ENCODE measurements at regions not wholly inside any gene's neighbourhood (a gene's known extent, or its start where the extent isn't known, plus 50 kb on each side); places are given as distances from the start of the nearest gene placed in this dataset.
"Not testable (repeated sequence)": the region's sequence is repeated elsewhere in the genome, so short reads cannot be mapped to it uniquely, and the experiment has no call there.

DNA sequence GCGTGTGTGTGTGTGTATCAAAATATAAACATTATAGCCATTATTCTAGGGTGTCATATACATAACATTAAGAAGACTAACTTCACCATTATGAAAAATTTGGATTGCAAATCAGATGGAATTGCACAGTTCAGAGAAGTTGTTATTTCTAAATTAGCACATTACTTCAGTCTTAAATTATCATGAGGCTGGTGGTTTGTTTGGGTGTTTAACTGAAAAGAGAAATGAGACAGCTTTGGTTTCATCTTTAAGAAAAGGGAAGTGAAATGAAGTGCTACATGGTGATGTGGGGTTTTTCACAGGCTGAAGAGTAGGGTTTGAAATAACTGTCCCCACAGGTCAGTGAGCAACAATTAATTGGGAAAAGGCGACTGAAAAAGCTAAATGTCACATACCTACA is 161.2 kb upstream of the XIRP2 start:
- no peak for DNase-seq

DNA sequence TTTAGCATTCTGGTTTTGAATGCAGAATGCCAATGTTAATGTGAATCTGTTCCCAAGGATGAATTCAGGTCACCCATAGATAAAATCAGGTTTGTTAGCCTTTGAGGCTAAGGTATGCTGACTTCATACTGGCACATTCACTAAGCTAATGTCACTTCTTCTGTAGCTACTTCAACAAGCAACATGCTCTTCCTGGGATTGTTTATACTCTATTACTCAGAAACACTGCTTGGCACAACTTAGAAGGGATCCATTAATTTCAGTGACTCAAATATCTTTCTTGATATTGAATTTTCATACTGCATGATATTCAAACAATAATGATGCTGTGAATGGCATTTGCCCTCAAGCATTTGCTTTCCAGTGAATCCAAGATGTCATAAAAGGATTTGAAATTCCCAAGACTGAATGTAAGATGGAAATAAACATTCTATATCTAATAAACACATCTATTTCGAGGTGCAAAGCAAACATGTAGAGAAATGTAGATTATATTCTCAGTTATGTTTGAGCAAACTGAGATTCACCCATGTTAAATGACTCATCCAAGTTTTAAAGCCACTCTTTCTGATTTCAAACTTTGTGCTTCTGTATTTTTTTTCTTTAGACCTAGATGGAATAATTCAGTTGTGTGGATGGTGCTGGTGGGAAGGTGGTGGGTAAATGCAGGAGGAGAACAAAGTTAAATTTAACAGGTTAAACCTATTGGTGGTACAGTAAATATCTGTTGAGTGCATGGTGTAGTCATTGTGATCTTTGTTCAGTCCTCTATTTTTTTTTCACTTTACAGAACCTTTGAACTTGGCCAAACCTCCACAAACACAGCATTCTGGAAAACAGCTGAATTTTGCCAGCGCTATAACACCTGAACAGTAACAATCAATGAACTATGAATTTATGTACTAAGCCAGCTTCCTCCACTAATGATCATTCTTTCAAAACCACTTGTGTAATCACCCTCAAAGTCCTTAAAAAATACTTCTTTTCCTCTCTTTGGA is 162.1 kb upstream of the XIRP2 start:
- DNase-seq, result no peak

DNA sequence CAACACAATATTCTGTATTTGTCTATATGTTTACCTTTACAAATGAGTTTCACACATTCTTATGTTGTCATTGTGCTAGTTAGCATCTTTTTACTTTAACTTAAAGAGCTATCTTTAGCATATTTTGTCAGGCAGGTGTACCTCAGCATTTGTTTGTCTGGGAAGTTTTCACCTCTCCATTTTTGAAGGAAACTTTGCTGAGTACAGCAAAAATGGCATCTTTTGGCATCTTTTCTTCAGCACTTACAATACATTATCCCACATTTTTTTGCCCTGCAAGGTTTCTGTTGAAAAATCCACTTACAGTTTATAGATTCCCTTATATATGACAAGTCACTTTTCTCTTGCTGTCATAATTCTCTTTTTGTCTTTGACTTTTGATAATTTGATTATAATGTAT is 171.3 kb upstream of the XIRP2 start:
- no peak for DNase-seq

DNA sequence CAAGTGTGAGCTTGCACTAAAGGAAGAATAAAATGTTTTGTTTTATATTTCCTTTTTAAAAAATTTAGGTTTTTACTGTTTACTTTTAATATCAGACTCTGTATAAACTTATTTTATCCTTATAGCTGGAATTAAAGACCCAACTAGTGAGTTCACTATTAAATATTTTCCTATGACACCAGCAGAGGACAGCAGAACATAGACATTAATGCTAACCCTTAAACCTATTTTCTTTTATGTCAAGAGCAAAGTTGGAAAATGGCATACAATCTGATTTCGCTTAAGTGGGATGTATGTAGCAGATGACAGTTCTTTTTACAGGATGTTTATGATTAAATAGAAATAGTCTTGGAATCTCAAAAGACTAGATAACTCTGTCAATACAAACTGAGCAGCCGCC is 188.2 kb upstream of the XIRP2 start:
- DNase-seq, result peak; percentile 10

DNA sequence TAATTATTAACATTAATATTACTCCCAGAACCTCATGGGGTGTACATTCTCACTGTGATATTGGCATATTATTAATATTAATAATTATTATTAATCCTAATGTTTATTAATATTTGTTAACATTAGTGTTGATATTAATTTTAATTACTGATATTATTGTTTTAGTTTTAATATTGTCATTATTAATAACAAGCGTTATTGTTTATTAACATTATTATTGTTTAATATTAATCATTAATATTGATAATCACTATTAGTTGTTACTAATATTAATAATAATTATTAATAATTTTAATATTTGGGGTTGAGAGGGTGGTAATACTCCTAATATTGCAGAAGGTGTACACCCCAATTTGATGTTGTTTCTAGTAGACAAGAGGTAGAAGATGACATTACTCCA is 193.1 kb upstream of the XIRP2 start:
- DNase-seq, result no peak

DNA sequence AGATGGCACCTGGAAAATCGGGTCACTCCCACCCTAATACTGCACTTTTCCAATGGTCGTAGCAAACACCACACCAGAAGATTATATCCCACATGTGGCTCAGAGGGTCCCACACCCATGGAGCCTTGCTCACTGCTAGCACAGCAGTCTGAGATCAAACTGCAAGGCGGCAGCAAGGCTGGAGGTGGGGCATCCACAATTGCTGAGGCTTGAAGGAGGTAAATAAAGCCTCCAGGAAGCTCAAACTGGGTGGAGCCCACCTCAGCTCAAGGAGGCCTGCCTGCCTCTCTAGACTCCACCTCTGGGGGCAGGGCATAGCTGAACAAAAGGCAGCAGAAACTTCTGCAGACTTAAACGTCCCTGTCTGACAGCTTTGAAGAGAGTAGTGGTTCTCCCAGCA is 192.0 kb upstream of the SCN7A start:
- DNase-seq, result not testable (repeated sequence)

DNA sequence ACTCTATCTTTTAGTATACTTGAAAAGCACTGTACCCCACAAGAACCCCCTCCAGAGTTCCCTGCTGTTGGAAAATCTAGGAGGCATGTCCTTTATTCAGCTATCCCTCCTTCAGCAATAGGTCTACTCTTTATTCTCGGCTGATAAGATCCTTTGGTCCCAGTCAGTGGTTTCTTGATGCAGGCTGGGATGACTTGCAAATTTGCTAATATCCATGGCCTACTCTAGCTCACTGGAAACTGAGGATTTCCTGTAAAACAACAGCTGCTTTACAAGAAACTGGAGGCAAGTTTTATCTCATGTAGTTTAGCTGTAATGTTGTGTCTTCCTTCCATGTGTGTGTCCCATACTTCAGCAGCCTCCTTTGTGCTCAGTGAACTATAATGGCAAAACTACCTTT is 183.9 kb upstream of the SCN7A start:
- DNase-seq, result no peak

DNA sequence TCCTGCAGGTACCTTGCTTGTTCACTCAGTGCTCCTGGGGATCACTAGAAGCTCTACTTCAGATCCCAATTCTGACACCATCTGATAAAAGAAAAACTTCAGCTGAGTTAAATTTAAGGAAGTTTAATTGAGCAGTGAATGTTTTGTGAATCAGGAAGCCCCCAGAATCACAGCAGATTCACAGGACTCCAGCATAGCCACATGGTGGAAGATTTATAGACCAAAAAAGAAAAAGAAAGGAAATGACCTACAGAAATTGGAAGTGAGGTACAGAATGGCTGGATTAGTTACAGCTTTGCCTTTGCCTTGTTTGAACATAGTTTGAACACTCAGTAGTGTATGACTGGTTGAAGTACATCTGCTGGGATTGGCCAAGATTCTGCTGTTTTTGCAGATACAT is 182.7 kb upstream of the SCN7A start:
- DNase-seq, result no peak

DNA sequence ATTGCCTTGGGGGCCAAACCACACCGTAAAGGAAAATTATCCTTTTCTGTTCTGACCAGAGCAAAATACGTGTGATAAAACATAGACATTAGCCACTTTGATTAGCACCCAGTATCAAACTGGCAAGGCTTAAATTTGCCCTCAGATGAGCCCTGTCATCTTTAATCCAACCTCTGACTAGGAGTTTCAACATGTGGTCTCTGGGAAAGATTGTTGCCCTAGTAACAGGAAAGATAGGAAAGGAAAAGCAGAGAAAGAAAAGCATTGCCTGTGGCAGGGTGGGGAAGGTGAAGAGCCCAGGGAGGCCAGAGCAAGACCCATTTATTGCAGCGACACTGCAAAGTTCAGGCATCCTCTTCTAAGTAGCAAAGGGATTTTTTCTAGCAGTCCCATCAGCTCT is 181.5 kb upstream of the SCN7A start:
- DNase-seq, result no peak

DNA sequence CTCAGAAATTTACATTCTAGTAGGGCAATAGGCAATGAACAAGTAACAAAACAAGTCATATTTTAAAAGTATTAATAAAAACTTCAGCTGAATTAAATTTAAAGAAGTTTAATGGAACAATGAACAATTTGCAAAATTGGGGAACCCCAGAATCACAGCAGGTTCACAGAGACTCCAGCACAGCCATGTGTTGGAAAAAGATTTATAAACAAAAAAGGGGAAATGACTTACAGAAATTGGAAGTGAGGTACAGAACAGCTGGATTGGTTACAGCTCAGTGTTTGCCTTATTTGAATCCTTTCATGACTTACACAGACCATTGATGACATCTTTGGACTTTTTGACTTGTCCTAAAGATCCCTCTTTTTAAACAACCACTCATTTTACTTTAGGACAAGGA is 179.9 kb upstream of the SCN7A start:
- DNase-seq, result no peak

DNA sequence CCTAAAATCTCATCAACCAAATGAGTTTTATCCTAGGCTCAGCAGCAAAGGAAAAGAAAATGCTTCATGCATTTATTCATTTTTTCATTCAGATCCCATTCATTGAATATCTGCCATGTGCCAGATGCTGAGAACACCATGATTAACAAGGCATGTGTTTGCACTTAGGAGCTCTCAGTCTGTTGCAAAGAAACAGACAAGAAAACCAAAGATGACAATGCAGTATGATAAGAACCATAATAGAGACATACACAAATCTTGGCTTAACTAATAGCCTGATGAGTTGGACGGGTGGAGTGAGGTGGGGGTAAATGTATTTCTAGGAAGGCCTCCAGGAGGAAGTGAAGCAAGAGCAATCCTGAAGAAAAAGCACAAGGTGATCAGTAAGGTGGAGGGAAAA is 177.8 kb upstream of the SCN7A start:
- no peak for DNase-seq

DNA sequence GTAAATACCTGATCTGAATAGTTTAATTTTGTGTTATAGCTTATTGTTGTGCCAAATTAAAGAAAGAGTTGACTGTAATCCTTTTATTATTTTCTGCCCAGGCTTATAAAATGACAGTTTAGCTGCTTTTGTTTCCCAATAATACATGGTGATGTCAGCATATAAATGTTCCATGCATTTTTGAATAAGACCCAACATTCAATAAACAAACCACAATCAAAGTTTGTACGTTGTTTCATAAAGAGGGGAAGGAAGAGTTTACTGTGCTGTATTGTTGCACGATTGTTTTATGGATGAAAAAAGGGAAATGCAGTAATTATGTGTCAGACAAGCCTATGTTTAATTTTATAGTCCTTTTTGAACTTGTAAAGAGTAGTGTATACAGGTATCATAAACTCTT is 177.2 kb upstream of the SCN7A start:
- DNase-seq, result no peak

DNA sequence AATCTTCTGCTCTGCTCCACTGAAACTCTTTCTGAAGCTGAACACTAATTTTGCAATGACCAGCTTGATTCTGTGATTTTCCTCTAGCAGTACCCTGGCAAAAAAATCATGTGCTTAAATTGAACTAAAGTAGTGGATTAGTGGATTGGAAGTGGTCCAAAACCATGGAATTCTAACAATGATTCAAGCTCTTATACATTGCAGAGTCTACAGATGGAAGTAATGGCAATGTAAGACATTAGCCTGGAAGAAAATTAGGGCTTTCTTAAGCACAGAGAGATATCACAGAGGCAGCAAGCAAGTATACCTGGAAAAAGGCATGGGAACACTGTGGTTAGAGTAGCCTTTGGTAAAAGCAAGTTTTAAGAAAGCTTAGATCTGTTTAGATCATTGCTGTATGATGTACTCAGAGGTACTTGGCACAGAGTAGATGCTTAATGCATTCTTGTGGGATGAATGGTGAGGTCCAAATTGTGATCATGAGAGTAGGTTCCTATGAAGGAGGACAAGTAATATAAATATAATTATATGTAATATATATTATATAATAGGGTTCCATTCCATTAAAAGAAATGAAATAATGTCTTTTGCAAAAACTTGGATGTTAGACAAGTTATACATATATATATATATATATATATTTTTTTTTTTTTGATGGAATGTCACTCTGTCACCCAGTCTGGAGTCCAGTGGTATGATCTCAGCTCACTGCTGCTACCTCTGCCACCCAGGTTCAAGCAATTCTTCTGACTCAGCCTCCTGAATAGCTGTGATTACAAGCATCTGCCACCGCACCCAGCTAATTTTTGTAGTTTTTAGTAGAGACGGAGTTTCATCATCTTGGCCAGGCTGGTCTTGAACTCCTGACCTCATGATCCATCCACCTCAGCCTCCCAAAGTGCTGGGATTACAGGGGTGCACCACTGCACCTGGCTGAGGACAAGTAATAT is 172.2 kb upstream of the SCN7A start:
- no peak for DNase-seq

DNA sequence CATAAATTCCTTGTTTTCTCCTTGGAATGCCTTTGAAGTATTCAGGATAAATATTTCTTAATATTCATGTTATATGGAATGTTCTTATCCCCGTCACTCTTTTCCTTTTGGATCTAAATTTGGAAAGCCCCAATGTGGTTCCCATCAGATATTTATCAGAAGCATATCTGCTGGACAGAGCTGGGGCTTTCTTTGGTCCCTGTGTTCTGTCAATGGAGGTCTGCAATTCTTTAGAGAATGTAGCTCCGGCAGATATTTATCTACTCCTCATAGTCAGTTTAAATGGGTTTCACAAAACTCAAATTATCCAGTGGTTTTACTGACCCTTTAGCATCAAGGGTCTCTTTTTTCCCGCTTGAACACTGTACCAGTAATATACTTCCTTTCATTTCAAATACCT is 167.8 kb upstream of the SCN7A start:
- DNase-seq, result no peak

DNA sequence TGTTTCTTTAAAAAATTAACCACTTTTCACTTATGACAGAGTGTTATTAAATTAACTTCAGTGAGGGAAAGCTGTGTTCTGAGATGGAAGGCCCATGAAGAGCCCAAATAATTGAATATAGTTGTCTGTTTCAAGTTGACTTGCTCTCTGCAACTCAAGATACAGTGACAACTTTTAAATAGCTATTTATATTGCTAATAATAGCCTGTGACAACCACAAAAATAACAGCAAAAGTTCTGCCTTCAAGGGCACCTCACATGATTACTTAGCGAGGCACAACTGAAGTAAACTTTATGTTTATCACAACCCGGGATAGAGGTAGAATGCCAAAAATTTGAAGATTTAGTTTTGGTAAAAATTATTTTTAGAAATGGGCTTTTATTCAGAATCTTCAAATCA is 167.3 kb upstream of the SCN7A start:
- no peak for DNase-seq

DNA sequence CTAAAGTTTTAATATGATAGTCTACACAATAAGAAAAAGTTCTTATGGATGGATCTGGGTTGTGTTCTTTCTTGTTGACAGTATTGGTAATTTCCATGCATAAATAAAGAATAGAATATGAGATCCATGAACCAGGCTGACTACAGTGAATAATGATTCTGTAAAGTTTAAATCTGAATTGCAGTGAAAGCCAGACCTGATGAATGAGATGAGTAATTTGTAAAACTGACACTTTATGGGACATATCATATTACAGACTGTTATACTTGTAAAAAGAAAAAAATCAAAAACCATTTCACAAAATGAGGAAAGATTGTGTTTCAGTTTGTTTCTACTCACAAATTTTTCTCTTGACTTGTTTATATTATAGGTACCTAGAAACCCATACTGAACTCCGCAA is 164.9 kb upstream of the SCN7A start:
- no peak for DNase-seq

DNA sequence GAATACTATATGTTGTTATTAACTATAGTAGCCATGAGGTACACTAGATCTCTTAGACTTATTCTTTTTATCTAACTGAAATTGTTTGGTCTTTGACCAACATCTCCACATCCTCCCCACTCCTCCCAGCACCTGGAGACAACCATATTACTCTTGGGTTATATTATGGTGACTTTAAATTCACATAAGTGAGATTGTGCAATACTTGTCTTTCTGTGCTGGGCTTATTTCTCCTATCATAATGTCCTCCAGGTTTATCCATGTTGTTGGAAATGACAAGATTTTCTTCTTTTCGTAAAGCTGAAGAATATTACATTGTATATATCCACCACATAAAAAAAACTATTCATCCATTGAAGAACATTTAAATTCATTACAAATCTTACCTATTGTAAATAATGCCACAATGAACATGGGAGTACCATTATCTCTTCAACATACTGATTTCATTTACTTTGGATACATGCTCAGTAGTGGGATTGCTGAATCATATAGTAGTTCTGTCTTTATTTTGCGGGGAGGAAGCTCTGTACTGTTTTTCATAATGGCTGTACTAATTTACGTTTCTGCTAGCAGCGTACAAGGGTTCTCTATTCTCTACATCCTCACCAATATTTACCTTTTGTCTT is 159.2 kb upstream of the SCN7A start:
- DNase-seq, result no peak

DNA sequence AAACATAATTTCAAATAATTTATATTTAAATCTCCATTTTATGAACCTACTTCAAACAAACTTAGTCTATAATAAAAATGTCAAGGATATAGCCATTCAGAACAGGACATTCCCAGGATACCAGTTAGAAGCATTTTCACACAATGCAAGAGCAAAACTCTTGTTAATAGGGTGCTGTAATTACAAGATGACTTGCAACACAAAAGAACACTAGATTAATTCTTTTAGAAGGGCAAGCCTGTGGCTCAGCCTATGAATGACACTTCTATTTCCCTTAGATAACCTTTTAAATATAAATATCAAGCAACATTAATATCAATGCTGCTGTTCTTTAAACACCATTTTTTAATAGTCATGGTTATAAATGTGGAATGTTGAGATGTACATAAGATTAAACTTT is 157.9 kb upstream of the SCN7A start:
- DNase-seq, result no peak

DNA sequence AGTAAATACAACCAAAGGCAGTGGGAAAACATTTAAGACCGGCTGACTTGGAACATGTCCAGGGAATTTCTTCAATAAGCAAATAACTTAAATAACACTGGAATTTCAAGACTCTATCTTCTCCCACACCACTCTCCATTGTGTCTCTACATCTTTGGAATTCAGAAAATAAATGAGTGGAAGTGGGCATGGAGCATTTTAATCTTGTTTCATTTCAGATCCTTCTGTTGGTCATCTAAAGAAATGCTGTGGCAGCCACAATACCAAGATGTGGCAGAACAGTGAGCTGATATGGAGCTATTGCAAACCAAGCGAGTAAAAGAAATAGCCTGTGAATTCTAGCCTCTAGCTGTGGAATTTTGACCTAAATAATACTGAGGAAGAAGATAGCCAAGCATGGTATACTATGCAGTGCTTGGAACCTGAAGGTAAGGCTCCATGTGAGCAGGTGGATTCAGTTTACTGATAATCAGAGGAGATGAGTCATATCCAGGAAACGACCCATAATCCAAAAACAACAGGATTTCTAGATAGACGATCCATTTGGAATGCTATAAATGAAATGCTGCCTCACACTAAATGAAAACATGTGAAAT is 157.1 kb upstream of the SCN7A start:
- no peak for DNase-seq

DNA sequence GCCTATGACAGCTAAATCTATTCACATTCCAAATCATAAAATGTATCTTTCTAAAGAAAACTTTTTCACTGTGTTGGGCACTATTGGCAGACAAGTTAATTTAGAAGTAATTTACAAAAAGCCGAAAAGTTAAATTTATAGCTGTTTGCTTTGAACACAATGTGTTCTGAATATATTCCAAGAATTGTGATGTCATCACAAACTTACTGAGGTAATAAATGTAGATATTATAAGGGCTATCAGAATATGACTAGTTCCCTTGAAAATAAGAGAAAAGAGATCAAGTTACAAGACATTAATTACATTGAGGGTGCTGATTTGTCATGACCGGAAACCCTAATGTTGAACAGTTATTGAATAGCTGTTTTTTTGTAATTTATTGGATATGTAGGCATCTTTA is 153.9 kb upstream of the SCN7A start:
- no peak for DNase-seq

DNA sequence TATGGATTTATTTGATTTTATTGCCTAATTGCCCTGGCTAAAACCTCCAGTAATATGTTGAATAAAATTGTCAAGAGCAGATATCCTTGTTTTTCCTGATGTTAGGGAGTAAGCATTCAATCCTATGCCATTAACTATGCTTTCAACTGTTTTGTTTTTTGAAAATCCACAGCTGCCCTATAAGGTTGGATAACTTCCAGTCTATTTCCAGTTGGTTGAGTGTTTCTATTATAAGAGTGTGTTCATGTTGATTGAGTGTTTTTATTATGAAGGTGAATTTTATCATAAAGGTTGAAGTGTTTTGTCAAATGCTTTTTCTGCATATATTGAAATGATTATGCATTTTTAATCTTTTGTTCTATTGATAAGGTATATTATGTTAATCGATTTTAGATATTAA is 149.9 kb upstream of the SCN7A start:
- DNase-seq, result no peak

DNA sequence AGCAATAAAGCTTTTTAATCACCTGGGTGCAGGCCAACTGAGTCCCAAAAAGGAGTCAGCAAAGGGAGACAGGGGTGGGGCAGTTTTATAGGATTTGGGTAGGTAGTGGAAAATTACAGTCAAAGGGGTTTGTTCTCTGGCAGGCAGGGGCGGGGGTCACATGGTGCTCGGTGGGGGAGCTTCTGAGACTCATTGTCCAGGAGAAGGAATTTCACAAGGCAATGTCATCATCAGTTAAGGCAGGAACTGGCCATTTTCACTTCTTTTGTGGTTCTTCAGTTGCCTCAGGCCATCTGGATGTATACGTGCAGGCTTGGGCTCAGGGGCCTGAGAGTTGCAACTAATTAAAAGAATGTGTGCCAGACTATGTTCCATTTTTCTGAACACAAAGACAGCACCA is 147.5 kb upstream of the SCN7A start:
- DNase-seq, result not testable (repeated sequence)

DNA sequence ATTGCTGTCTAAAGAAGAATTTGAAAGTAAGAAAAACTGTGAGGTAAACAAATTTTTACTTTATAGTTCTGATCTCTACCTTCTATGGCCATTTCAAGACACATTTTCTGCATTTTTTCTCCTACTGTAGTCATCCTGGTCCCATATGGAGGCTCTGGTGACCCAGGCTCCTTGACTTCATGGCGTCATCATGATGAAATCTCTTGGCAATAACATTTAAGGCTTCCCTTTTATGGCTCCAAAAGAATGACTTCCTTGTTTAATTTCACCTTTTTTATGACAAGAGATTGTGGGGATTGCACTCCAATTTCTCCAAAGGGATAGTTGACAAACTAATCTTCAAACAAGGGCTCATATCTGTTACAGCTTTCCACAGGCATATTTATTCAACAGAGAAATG is 143.0 kb upstream of the SCN7A start:
- DNase-seq, result no peak
